Muscle of leg (tissue), 3 donors: ENCODE measurements at regions not wholly inside any gene's neighbourhood (a gene's known extent, or its start where the extent isn't known, plus 50 kb on each side); places are given as distances from the start of the nearest gene placed in this dataset.

Source experiments
- DNase-seq: peaks from one replicate; pipeline ENCODE4 v3.0.0; 2013
- H3K27ac ChIP-seq: one replicate; pipeline ENCODE4 v1.5.1; 2013; ENCODE audit warnings: mild to moderate bottlenecking, low read length, control low read depth
- H3K27me3 ChIP-seq: one replicate; pipeline ENCODE4 v1.6.1; 2013; ENCODE audit warnings: low read length; ENCODE audit not compliant: control insufficient read depth, insufficient read depth
- H3K36me3 ChIP-seq: one replicate; pipeline ENCODE4 v1.6.1; 2013; ENCODE audit warnings: low read length; ENCODE audit not compliant: control insufficient read depth, insufficient read depth
- H3K4me1 ChIP-seq: one replicate; pipeline ENCODE4 v1.6.1; 2013; ENCODE audit warnings: low read length; ENCODE audit not compliant: control insufficient read depth, insufficient read depth
- H3K4me3 ChIP-seq: one replicate; pipeline ENCODE4 v1.5.1; 2013; ENCODE audit warnings: low read length, control low read depth
- H3K9me3 ChIP-seq: replicated peaks from 2 replicates; pipeline ENCODE4 v1.6.1; 2013; ENCODE audit warnings: low read depth, low read length; ENCODE audit not compliant: control insufficient read depth
- WGBS: methylation state at CpG from one replicate; pipeline ENCODE4 v1.1.5; 2013; ENCODE audit warnings: missing lambda C conversion rate; ENCODE audit not compliant: insufficient coverage; 5-methylcytosine and 5-hydroxymethylcytosine counted together

DNA sequence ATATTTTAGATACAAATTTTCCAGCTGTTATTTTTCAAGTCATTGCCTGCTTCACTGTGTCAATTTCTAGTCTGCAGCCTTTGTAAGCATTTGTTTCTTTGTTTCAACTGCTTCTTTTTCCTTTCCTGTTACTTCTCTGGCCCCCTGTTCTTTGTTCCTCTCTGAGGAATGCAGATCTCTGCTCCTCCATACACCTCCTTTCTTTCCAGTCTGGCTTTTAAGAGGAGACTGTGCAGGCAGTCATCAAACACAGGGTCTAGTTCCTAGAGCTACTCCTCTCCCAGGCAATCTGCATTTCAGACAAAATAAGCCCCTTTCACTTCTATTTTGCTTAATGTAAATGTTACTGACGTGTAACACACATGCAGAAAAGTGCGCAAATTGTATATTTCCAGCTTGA is 502.9 kb downstream of the PDCD6IP start:
- Histone ChIP-seq H3K4me3 (no peak overlapping the region), H3K36me3 (no peaks in the 10 kb centered on the region), H3K4me1 (no peaks in the 10 kb centered on the region), H3K27ac (no peak overlapping the region), H3K27me3 (no peaks in the 10 kb centered on the region), H3K9me3 (no peaks in the 10 kb centered on the region)
- no peak for DNase-seq
- WGBS = 93% methylated on average over 2 of the region's 2 CpGs

DNA sequence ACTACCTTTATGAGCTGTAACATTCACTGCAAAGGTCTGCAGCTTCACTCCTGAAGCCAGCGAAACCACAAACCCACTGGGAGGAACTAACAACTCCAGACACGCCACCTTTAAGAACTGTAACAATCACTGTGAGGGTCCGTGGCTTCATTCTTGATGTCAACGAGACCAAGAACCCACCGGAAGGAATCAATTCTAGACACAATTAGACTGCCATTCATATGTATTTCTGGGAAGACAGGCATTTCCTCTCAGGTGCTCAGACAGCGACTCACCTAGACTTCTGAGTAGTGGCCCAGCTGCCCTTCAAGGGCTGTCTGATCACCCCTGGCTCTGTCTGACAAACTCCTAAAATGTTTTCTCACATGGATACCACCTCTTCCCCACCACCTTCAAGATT is 506.8 kb downstream of the PDCD6IP start:
- Histone ChIP-seq H3K27me3 (no peaks in the 10 kb centered on the region), H3K9me3 (no peaks in the 10 kb centered on the region), H3K27ac (no peak overlapping the region), H3K4me3 (no peak overlapping the region), H3K36me3 (no peaks in the 10 kb centered on the region), H3K4me1 (no peaks in the 10 kb centered on the region)
- no peak for DNase-seq
- 78% methylated on average over 5 of the region's 6 CpGs for WGBS

GRCh38 chr3:34312684-34313083 is 514.3 kb downstream of the PDCD6IP start:
- H3K27me3 ChIP-seq = no peaks in the 10 kb centered on the region
- H3K9me3 ChIP-seq = peaks cover 2% of the 10 kb centered on the region
- no peaks in the 10 kb centered on the region for H3K4me1 ChIP-seq
- H3K36me3 ChIP-seq = no peaks in the 10 kb centered on the region
- H3K4me3 ChIP-seq = no peak overlapping the region
- 50% methylated on average over 3 of the region's 5 CpGs for WGBS
- no peak overlapping the region for H3K27ac ChIP-seq
- peak; percentile 3 for DNase-seq

DNA sequence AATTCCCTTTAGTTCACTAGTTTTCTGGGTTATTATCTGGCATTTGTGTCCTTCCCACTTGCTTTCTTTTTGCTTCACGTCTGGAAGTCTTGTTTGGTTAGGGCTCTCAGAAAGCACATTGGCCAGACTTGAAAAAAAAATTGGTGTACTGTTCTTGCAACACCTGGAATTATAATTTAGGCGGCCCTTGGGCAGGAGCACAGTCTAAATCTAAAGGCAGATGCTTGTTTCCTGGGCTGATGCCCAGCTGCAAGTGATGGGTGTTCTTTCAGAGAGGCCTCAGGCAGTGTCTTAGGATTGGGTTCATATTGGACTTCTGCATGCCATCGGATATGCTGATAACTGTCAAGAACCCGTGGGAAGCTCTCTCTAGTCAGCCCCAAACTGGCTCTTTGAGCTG is 521.5 kb downstream of the PDCD6IP start:
- no peaks in the 10 kb centered on the region for H3K4me1 ChIP-seq
- WGBS = 45% methylated on average over 4 of the region's 4 CpGs
- peaks cover 5% of the 10 kb centered on the region for H3K9me3 ChIP-seq
- no peaks in the 10 kb centered on the region for H3K27me3 ChIP-seq
- H3K36me3 ChIP-seq = no peaks in the 10 kb centered on the region
- H3K4me3 ChIP-seq = no peak overlapping the region
- H3K27ac ChIP-seq = no peak overlapping the region
- peak; percentile 80 for DNase-seq

- Histone ChIP-seq H3K36me3 (no peaks in the 10 kb centered on the region), H3K9me3 (no peaks in the 10 kb centered on the region), H3K4me3 (no peak overlapping the region), H3K27me3 (no peaks in the 10 kb centered on the region), H3K4me1 (no peaks in the 10 kb centered on the region), H3K27ac (no peak overlapping the region)
- no peak for DNase-seq
- WGBS = no CpG with 5 or more reads among the region's 2 CpGs
Measured at GRCh38 chr3:34323517-34323916, 525.1 kb downstream of the PDCD6IP start.

- Histone ChIP-seq H3K4me3 (no peak overlapping the region), H3K4me1 (no peaks in the 10 kb centered on the region), H3K36me3 (no peaks in the 10 kb centered on the region), H3K9me3 (no peaks in the 10 kb centered on the region), H3K27me3 (no peaks in the 10 kb centered on the region), H3K27ac (no peak overlapping the region)
- no peak for DNase-seq
- 86% methylated on average over 2 of the region's 4 CpGs for WGBS
Measured at GRCh38 chr3:34346656-34347055, 548.2 kb downstream of the PDCD6IP start.

- Histone ChIP-seq H3K9me3 (no peaks in the 10 kb centered on the region), H3K36me3 (no peaks in the 10 kb centered on the region), H3K4me1 (no peaks in the 10 kb centered on the region), H3K27ac (no peak overlapping the region), H3K27me3 (no peaks in the 10 kb centered on the region), H3K4me3 (no peak overlapping the region)
- no CpG with 5 or more reads among the region's 5 CpGs for whole genome bisulfite sequencing
- no peak for DNase-seq
Measured at GRCh38 chr3:34351882-34352777, 553.7 kb downstream of the PDCD6IP start.

DNA sequence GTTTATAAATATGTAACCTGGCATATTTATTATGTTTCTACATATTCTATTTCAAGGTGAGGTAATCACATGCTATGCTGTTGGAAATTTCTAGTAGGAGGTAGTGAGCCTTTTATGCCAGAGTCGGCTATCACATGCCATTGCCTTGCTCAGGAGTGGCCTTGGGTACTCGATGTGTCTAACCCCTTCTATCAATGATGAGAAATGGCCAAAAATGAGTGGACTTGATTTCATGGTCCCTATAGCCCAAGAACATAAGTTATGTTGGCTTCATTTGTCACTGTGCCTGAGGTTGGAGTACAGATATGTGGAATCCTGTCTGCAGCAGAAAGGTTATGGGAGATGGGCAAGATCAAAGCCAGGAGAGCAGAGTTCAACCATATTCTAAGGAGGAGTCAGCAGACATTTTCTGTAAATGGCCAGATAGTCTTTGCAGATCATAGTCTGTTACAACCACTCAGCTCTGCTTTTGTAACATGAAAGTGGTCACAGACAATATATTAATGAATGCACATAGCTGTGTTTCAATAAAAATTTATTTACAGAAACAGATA is 554.4 kb downstream of the PDCD6IP start:
- H3K36me3 ChIP-seq = no peaks in the 10 kb centered on the region
- no peak overlapping the region for H3K27ac ChIP-seq
- no peak for DNase-seq
- H3K9me3 ChIP-seq = no peaks in the 10 kb centered on the region
- H3K4me1 ChIP-seq = no peaks in the 10 kb centered on the region
- WGBS = 62% methylated on average over 2 of the region's 2 CpGs
- no peaks in the 10 kb centered on the region for H3K27me3 ChIP-seq
- no peak overlapping the region for H3K4me3 ChIP-seq

- Histone ChIP-seq H3K36me3 (no peaks in the 10 kb centered on the region), H3K27me3 (no peaks in the 10 kb centered on the region), H3K9me3 (no peaks in the 10 kb centered on the region), H3K27ac (no peak overlapping the region), H3K4me1 (no peaks in the 10 kb centered on the region), H3K4me3 (no peak overlapping the region)
- WGBS = 51% methylated on average over 3 of the region's 4 CpGs
- no peak for DNase-seq
Measured at GRCh38 chr3:34357461-34357860, 559.0 kb downstream of the PDCD6IP start.

- WGBS = no CpG with 5 or more reads among the region's 2 CpGs
- Histone ChIP-seq H3K36me3 (no peaks in the 10 kb centered on the region), H3K9me3 (no peaks in the 10 kb centered on the region), H3K27me3 (no peaks in the 10 kb centered on the region), H3K4me3 (no peak overlapping the region), H3K27ac (no peak overlapping the region), H3K4me1 (no peaks in the 10 kb centered on the region)
- DNase-seq = no peak
Measured at GRCh38 chr3:34359064-34359463, 560.6 kb downstream of the PDCD6IP start.
